GM23338 (cell line): ENCODE measurements at regions not wholly inside any gene's neighbourhood (a gene's known extent, or its start where the extent isn't known, plus 50 kb on each side); places are given as distances from the start of the nearest gene placed in this dataset.

Experiments
- ATAC-seq: fragments of 200-7000 bp; cut with Tn5 transposase; 3 replicates; pipeline ENCODE4 v1.9.1; 2020
- DNase-seq: peaks from one replicate; pipeline ENCODE4 v3.0.0-alpha.2; 2015; ENCODE audit warnings: low spot score
- H2AFZ ChIP-seq: fragments of 200-600 bp; sonication (generic); 2 replicates; pipeline ENCODE4 v1.8.0; 2016; ENCODE audit warnings: antibody characterized with exemption, mild to moderate bottlenecking, moderate library complexity
- H3F3A ChIP-seq: fragments of 200-600 bp; sonication (generic); replicated peaks from 2 replicates; pipeline ENCODE4 v1.8.0; 2017; ENCODE audit warnings: antibody characterized with exemption, mixed run types, low read depth
- H3K27ac ChIP-seq: fragments of 200-600 bp; sonication (generic); 2 replicates; pipeline ENCODE4 v1.6.1; 2016; ENCODE audit warnings: low read depth
- H3K27me3 ChIP-seq: fragments of 200-600 bp; sonication (generic); 2 replicates; pipeline ENCODE4 v1.8.0; 2016; ENCODE audit warnings: mild to moderate bottlenecking, mixed run types, moderate library complexity; ENCODE audit not compliant: insufficient read depth
- H3K36me3 ChIP-seq: fragments of 200-600 bp; sonication (generic); 2 replicates; pipeline ENCODE4 v1.8.0; 2016; ENCODE audit warnings: mild to moderate bottlenecking; ENCODE audit not compliant: insufficient read depth
- H3K4me1 ChIP-seq: fragments of 200-600 bp; sonication (generic); 2 replicates; pipeline ENCODE4 v1.8.0; 2016; ENCODE audit warnings: mild to moderate bottlenecking, moderate library complexity; ENCODE audit not compliant: insufficient read depth
- H3K4me2 ChIP-seq: fragments of 200-600 bp; sonication (generic); 2 replicates; pipeline ENCODE4 v1.7.1; 2017; ENCODE audit warnings: mixed run types
- H3K4me3 ChIP-seq: fragments of 200-600 bp; sonication (generic); 2 replicates; pipeline ENCODE4 v1.6.1; 2016; ENCODE audit warnings: mixed run types
- H3K79me2 ChIP-seq: fragments of 200-600 bp; sonication (generic); replicated peaks from 2 replicates; pipeline ENCODE4 v1.8.0; 2017; ENCODE audit warnings: mild to moderate bottlenecking; ENCODE audit not compliant: insufficient read depth
- H3K9me2 ChIP-seq: fragments of 200-600 bp; sonication (generic); 2 replicates; pipeline ENCODE4 v1.8.0; 2017; ENCODE audit not compliant: insufficient read depth
- H4K20me1 ChIP-seq: fragments of 200-600 bp; sonication (generic); replicated peaks from 2 replicates; pipeline ENCODE4 v1.8.0; 2017; ENCODE audit warnings: mild to moderate bottlenecking; ENCODE audit not compliant: insufficient read depth
- H3K27ac Mint-ChIP-seq: 2 replicates; pipeline ENCODE4 v1.8.0; 2020; ENCODE audit warnings: inconsistent platforms, mild to moderate bottlenecking, moderate library complexity, mixed read lengths
- H3K27me3 Mint-ChIP-seq: 3 replicates; pipeline ENCODE4 v1.8.0; 2022; ENCODE audit warnings: low read depth, mild to moderate bottlenecking, moderate library complexity, mixed read lengths, inconsistent platforms; ENCODE audit not compliant: insufficient read depth, poor library complexity
- H3K36me3 Mint-ChIP-seq: 3 replicates; pipeline ENCODE4 v1.8.0; 2021; ENCODE audit warnings: low read depth, mild to moderate bottlenecking, inconsistent platforms, moderate library complexity, mixed read lengths
- H3K4me1 Mint-ChIP-seq: 3 replicates; pipeline ENCODE4 v1.8.0; 2020; ENCODE audit warnings: mild to moderate bottlenecking, inconsistent platforms, mixed read lengths
- H3K4me3 Mint-ChIP-seq: 3 replicates; pipeline ENCODE4 v1.8.0; 2021; ENCODE audit warnings: moderate library complexity, mild to moderate bottlenecking, inconsistent platforms, mixed read lengths
- H3K9me3 Mint-ChIP-seq: 3 replicates; pipeline ENCODE4 v1.8.0; 2020; ENCODE audit warnings: moderate library complexity, mild to moderate bottlenecking, inconsistent platforms, mixed read lengths
- CTCF ChIP-seq, 2 experiments: fragments of 200-600 bp in 1 of 2; sonication (generic) in 1 of 2; conservative IDR thresholded peaks; 2 replicates each; pipeline versions ENCODE4 v1.5.1 to v1.6.1; 2016 to 2017; ENCODE audit warnings: antibody characterized with exemption in 2 of 2, low read depth in 2 of 2, mild to moderate bottlenecking in 2 of 2, moderate library complexity in 1 of 2
- ETS1 ChIP-seq: IDR thresholded peaks from 2 replicates; pipeline ENCODE4 v1.6.1; 2016; ENCODE audit warnings: antibody characterized with exemption
- EZH2 ChIP-seq: fragments of 200-600 bp; sonication (generic); IDR thresholded peaks from one replicate; pipeline ENCODE4 v1.8.0; 2017; ENCODE audit warnings: antibody characterized with exemption, mild to moderate bottlenecking, low read depth; ENCODE audit not compliant: unreplicated experiment
- JUNB ChIP-seq: IDR thresholded peaks from one replicate; pipeline ENCODE4 v1.6.1; 2016; ENCODE audit warnings: antibody characterized with exemption; ENCODE audit not compliant: unreplicated experiment
- POLR2AphosphoS5 ChIP-seq: IDR thresholded peaks from 2 replicates; pipeline ENCODE4 v1.6.1; 2016; ENCODE audit warnings: antibody characterized with exemption, low read depth
- ZNF114 ChIP-seq: fragments of 250-450 bp; sonication (Bioruptor Pico); IDR thresholded peaks from 2 replicates; pipeline ENCODE4 v1.5.0; 2020; ENCODE audit warnings: mild to moderate bottlenecking, moderate library complexity
- ZNF331 ChIP-seq: fragments of 250-450 bp; sonication (Bioruptor Pico); IDR thresholded peaks from 2 replicates; pipeline ENCODE4 v1.5.0; 2020; ENCODE audit warnings: low read depth, mild to moderate bottlenecking, moderate library complexity
- ZNF462 ChIP-seq: fragments of 250-450 bp; sonication (Bioruptor Pico); IDR thresholded peaks from 2 replicates; pipeline ENCODE4 v1.5.0; 2020; ENCODE audit warnings: mild to moderate bottlenecking, moderate library complexity
- TF ChIP-seq, protein P1 (sequence below): IDR thresholded peaks from one replicate; pipeline ENCODE4 v1.6.1; 2018; ENCODE audit warnings: antibody characterized with exemption; ENCODE audit not compliant: unreplicated experiment

DNA sequence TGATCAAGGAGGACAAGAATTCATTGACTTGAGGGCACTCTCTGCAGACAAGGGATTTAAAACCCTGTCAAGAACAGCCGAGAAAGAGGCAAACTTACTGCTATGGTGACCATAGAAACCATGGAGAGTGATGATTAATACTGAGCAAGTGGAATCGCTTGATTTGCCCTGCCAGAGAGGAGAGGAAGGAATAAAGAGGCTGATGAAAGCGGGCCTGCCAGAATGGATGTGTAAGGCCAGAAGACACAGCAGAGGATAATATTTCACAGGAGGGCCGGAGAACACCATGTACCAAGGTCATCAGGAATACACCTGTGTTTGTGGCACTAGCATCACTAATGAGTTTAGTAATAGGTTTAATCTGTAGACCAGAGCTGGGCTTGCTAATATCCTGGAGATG is 221.8 kb upstream of the DCN start (continued):
- TF ChIP-seq ZNF462 (CRISPR knock-in tag), result no peak
- TF ChIP-seq ETS1, result no peak
- TF ChIP-seq, protein P1, sequence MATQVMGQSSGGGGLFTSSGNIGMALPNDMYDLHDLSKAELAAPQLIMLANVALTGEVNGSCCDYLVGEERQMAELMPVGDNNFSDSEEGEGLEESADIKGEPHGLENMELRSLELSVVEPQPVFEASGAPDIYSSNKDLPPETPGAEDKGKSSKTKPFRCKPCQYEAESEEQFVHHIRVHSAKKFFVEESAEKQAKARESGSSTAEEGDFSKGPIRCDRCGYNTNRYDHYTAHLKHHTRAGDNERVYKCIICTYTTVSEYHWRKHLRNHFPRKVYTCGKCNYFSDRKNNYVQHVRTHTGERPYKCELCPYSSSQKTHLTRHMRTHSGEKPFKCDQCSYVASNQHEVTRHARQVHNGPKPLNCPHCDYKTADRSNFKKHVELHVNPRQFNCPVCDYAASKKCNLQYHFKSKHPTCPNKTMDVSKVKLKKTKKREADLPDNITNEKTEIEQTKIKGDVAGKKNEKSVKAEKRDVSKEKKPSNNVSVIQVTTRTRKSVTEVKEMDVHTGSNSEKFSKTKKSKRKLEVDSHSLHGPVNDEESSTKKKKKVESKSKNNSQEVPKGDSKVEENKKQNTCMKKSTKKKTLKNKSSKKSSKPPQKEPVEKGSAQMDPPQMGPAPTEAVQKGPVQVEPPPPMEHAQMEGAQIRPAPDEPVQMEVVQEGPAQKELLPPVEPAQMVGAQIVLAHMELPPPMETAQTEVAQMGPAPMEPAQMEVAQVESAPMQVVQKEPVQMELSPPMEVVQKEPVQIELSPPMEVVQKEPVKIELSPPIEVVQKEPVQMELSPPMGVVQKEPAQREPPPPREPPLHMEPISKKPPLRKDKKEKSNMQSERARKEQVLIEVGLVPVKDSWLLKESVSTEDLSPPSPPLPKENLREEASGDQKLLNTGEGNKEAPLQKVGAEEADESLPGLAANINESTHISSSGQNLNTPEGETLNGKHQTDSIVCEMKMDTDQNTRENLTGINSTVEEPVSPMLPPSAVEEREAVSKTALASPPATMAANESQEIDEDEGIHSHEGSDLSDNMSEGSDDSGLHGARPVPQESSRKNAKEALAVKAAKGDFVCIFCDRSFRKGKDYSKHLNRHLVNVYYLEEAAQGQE, result no peak
- no peak for TF ChIP-seq ZNF331 (CRISPR knock-in tag)

GRCh38 chr12:91401190-91401589 is 218.6 kb upstream of the DCN start:
- H3K4me2 ChIP-seq, result no peak overlapping the region
- no peak for ATAC-seq
- no peak overlapping the region for H3K27ac ChIP-seq
- Mint-ChIP-seq H3K4me3 (no peak overlapping the region), H3K36me3 (no peaks in the 10 kb centered on the region; the same call in 2 of the 3 replicates), H3K27me3 (no peaks in the 10 kb centered on the region), H3K4me1 (peaks cover 4% of the 10 kb centered on the region), H3K9me3 (peaks cover under 1% of the 10 kb centered on the region; the same call in 1 of the 3 replicates), H3K27ac (no peak overlapping the region)
- H3K9me2 ChIP-seq, result peaks cover 19% of the 10 kb centered on the region
- H3K79me2 ChIP-seq, result no peaks in the 10 kb centered on the region
- H3F3A ChIP-seq, result no peaks in the 10 kb centered on the region
- H3K4me3 ChIP-seq, result no peak overlapping the region
- no peak for DNase-seq
- no peaks in the 10 kb centered on the region for H3K27me3 ChIP-seq
- H3K36me3 ChIP-seq, result no peaks in the 10 kb centered on the region
- no peak overlapping the region for H2AFZ ChIP-seq
- no peaks in the 10 kb centered on the region for H4K20me1 ChIP-seq
- H3K4me1 ChIP-seq, result no peaks in the 10 kb centered on the region
- TF ChIP-seq EZH2 (no peak), POLR2AphosphoS5 (no peak), CTCF (conservative IDR thresholded peaks at IDR 0.05; ENCODE audit: low read depth in 2 of 2) (no peak), JUNB (no peak), ZNF114 (CRISPR knock-in tag) (no peak)
- TF ChIP-seq, protein P1, result no peak
